Prostate gland (tissue), 2 donors: ENCODE measurements at regions not wholly inside any gene's neighbourhood (a gene's known extent, or its start where the extent isn't known, plus 50 kb on each side); places are given as distances from the start of the nearest gene placed in this dataset.

ENCODE experiments used
- DNase-seq: peaks from one replicate; pipeline ENCODE4 v3.0.0-alpha.2; 2019; ENCODE audit warnings: low spot score
- H3K27ac ChIP-seq, 2 donors: fragments of 200-600 bp; sonication (generic); 2 replicates each; pipeline ENCODE4 v1.5.1; 2017 to 2019
- H3K27me3 ChIP-seq: fragments of 200-600 bp; sonication (generic); replicated peaks from 2 replicates; pipeline ENCODE4 v1.5.1; 2019; ENCODE audit not compliant: insufficient read depth
- H3K36me3 ChIP-seq, 2 donors: fragments of 200-600 bp; sonication (generic); 1 replicate in 1 of 2; 2 replicates in 1 of 2; pipeline versions ENCODE4 v1.5.1 to v1.8.1; 2017 to 2019
- H3K4me1 ChIP-seq: fragments of 200-600 bp; sonication (generic); replicated peaks from 2 replicates; pipeline ENCODE4 v1.5.1; 2019
- H3K4me3 ChIP-seq, 2 donors: fragments of 200-600 bp; sonication (generic); 2 replicates each; pipeline ENCODE4 v1.5.1; 2017 to 2019
- H3K9me3 ChIP-seq: fragments of 200-600 bp; sonication (generic); 2 replicates; pipeline ENCODE4 v1.5.1; 2017
- CTCF ChIP-seq, 4 experiments: fragments of 200-600 bp in 2 of 4; fragments of 450-650 bp in 2 of 4; sonication (generic) in 2 of 4; IDR thresholded peaks; 1 replicate in 3 of 4; 2 replicates in 1 of 4; pipeline ENCODE4 v1.5.1; 2016 to 2019; ENCODE audit warnings: antibody characterized with exemption in 4 of 4, mild to moderate bottlenecking in 2 of 4, moderate library complexity in 2 of 4
- POLR2A ChIP-seq: fragments of 450-650 bp; IDR thresholded peaks from one replicate; pipeline ENCODE4 v1.6.1; 2016; ENCODE audit warnings: antibody characterized with exemption, mild to moderate bottlenecking
- POLR2AphosphoS5 ChIP-seq: sonication (generic); formaldehyde crosslinking; IDR thresholded peaks from one replicate; pipeline ENCODE4 v1.6.1; 2017; ENCODE audit warnings: antibody characterized with exemption
- WGBS: methylation state at CpG from one replicate; pipeline ENCODE4 v1.1.5; 2018; 5-methylcytosine and 5-hydroxymethylcytosine counted together
- intact Hi-C: fragments of 100-400 bp; cut with DNase I; formaldehyde crosslinking; loops from one replicate; pipeline ENCODE4 v1.14.2; 2022

- Histone ChIP-seq H3K27ac (no peak overlapping the region), H3K36me3 (no peaks in the 10 kb centered on the region), H3K9me3 (no peaks in the 10 kb centered on the region), H3K4me1 (no peaks in the 10 kb centered on the region), H3K27me3 (no peaks in the 10 kb centered on the region), H3K4me3 (no peak overlapping the region)
- no peak for DNase-seq
- intact Hi-C loops, result no loop called here
- 95% methylated on average over 1 of the region's 1 CpG for WGBS
- TF ChIP-seq CTCF (IDR thresholded peaks at IDR 0.05) (no peak), POLR2AphosphoS5 (no peak), POLR2A (no peak)
Measured at GRCh38 chr10:14394179-14394578, 63.5 kb upstream of the FRMD4A start.

- Histone ChIP-seq H3K9me3 (no peaks in the 10 kb centered on the region), H3K27me3 (no peaks in the 10 kb centered on the region), H3K4me1 (no peaks in the 10 kb centered on the region), H3K36me3 (no peaks in the 10 kb centered on the region), H3K27ac (no peak overlapping the region), H3K4me3 (no peak overlapping the region)
- 87% methylated on average over 6 of the region's 6 CpGs for WGBS
- no peak for DNase-seq
- intact Hi-C loops, result no loop called here
- TF ChIP-seq CTCF (IDR thresholded peaks at IDR 0.05) (no peak), POLR2A (no peak), POLR2AphosphoS5 (no peak)
Measured at GRCh38 chr10:14391342-14391741, 60.6 kb upstream of the FRMD4A start.

- Histone ChIP-seq H3K4me1 (no peaks in the 10 kb centered on the region), H3K27ac (no peak overlapping the region), H3K9me3 (no peaks in the 10 kb centered on the region), H3K36me3 (no peaks in the 10 kb centered on the region), H3K27me3 (no peaks in the 10 kb centered on the region), H3K4me3 (no peak overlapping the region)
- no peak for TF ChIP-seq POLR2AphosphoS5
- no peak for TF ChIP-seq POLR2A
- TF ChIP-seq CTCF (IDR thresholded peaks at IDR 0.05), result no peak
- WGBS, result 86% methylated on average over 2 of the region's 2 CpGs
- DNase-seq, result no peak
- intact Hi-C loops, result no loop called here
Measured at GRCh38 chr10:14389981-14390590, 59.4 kb upstream of the FRMD4A start.

- intact Hi-C loops, result no loop called here
- H3K4me3 ChIP-seq, result no peak overlapping the region
- no peaks in the 10 kb centered on the region for H3K36me3 ChIP-seq
- no peaks in the 10 kb centered on the region for H3K4me1 ChIP-seq
- no peak for DNase-seq
- no peaks in the 10 kb centered on the region for H3K9me3 ChIP-seq
- WGBS, result 49% methylated on average over 13 of the region's 13 CpGs
- no peak overlapping the region for H3K27ac ChIP-seq
- no peaks in the 10 kb centered on the region for H3K27me3 ChIP-seq
- TF ChIP-seq CTCF (IDR thresholded peaks at IDR 0.05) (peak in 1 of 4 experiments; percentile 8), POLR2A (no peak)
Measured at GRCh38 chr10:14385596-14386593, 55.2 kb upstream of the FRMD4A start.
